DLD1 (cell line): ENCODE measurements at regions not wholly inside any gene's neighbourhood (a gene's known extent, or its start where the extent isn't known, plus 50 kb on each side); places are given as distances from the start of the nearest gene placed in this dataset.

Source experiments
- in situ Hi-C: cut with HindIII; loops from 2 replicates; pipeline ENCODE4 v1.10.0; 2017; ENCODE audit warnings: low sequenced_read_pairs

DNA sequence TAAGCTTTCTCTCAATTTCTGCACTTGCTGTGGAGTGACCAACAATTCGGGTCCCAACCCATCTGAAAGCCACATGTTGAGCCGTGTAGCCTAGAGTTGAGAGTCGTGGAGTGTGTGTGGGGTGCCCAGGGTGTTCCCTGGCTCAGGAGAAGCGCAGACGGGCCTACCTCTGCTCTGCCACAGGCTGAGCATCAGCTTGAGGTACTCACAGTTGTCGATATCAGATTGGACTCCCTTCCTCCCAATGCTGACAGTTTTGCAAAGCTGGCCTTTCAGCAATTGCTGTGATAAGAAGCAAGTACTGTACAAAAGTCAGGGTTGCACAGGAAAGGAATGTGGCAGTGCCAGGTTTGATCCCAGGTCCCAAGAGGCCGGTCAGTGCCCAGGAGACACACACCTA lies 133.4 kb upstream of the SPACA7 start:
- in situ Hi-C loops, result no loop called here

DNA sequence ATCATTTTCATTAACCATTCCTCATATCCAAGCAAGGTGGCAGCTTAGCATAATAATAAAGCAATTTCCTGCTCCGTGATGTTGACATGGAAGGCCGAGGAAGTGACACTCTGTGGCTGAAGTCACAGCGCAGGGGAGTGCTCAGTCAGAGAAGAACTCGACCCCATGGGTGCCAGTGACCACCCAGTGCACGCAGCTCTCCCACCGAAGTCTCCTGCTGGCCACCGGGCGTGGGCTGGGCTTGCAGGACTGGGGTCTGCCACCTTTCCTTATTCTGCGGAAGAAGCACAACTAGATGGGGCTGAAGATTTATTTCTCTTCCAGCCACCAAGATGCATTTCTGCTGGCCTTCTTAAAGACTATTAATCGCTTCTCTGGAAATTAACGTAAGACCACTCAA lies 132.1 kb upstream of the SPACA7 start:
- in situ Hi-C loops, result no loop called here

DNA sequence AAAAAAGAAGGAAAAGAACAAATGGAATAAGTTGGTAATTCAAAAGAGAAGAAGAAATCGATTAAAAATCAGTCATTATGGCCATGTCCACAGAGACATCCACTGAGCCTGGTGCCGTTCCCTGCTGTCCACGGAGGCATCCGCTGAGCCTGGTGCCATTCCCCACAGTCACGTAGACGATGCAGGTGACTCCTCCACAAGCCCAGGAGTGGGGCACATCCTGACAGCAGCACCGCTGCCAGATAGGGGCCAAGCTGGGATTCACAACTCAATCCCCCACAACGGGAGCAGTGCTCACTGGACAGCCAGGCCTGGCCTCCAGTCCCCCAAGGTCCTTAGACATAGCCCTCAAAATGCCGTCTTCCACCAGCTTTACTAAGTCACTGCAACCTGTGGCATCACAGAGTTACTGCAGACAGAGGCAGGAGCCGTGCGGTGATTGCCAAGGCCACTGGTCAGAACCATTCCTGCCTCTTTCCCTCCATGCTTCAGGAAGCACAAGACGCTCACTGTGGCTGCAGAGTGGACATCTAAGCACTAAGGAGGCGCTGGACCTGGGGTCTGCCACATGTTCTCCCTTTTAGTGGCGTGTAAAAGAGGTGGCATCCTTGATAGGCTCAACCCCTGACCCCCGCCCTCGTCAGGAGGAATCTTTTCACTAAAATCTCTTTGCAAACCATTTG lies 131.5 kb upstream of the SPACA7 start:
- in situ Hi-C loops, result no loop called here

DNA sequence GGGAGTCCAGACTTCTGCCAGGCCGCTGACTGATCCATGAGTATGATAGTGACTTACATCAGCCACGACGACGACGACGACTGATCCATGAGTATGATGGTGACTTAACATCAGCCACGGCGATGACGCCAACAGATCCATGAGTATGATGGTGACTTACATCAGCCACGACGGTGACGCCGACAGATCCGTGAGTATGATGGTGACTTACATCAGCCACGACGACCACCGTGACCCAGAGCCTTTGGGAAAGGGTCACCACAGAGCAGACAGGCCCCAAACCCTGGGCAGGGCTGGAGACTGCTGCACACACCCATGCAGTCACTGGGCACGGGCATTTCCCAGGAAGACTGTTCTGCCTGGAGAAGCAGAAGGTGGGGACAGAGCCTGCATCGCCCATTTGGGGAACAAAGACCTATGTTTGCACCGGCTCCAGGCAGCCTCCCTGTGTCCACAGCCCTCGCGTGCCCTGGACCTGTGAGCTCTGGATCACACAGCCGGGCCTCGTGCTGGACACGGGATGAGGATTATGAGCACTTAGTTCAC lies 130.9 kb upstream of the SPACA7 start:
- in situ Hi-C loops, result no loop called here

DNA sequence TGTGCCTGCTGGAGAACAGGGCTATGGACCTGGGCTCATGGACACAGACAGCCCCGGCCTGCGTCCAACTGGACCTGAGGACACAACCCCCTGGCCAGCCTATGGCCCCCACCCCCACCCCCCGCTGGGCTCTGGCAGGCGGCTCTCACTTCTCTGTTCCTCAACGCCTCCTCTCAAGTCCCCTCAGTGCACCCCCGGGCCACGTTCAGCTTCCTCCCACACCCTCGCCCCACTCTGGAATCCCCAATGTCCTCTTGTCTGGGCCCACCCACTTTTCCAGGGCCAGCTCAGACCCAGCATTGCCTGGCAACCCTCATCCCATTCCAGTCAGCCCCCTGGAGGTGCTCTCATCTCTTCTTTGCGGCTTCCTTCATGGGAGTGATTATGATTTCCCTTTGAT lies 130.2 kb upstream of the SPACA7 start:
- in situ Hi-C loops, result no loop called here

DNA sequence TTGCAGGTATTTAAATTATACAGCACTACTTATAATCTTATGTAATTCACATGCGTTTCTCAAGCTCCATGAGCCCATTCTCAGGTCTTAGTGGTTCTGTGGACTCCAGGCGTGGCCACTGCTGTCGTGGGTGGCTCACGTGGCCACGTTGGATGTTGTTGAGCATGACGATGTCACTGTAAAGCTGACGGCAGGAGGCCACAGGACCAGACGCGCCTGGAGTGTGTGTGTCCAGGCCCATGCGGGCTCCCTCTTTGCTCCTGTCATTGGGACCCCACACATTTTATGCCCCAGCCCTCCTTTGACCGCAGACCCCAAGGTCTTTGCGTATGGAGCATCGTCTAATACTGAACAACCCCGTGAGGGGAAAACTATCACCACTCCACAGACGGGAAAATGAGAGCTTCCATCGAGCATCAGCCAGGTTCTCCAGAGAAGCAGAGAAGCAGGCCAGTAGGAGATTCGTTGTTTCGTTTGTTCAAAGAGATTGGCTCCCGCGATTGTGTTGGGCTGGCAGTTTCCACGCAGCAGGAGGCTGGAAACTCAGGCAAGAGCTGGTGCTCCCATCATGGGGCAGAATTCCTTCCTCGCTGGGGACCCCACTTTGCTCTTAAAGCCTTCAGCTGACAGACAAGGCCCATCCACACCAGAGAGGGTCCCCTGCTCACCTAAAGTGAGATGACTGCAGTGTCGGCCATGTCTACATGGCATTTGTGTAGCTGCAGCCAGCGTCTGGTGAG lies 129.3 kb upstream of the SPACA7 start:
- in situ Hi-C loops, result no loop called here

DNA sequence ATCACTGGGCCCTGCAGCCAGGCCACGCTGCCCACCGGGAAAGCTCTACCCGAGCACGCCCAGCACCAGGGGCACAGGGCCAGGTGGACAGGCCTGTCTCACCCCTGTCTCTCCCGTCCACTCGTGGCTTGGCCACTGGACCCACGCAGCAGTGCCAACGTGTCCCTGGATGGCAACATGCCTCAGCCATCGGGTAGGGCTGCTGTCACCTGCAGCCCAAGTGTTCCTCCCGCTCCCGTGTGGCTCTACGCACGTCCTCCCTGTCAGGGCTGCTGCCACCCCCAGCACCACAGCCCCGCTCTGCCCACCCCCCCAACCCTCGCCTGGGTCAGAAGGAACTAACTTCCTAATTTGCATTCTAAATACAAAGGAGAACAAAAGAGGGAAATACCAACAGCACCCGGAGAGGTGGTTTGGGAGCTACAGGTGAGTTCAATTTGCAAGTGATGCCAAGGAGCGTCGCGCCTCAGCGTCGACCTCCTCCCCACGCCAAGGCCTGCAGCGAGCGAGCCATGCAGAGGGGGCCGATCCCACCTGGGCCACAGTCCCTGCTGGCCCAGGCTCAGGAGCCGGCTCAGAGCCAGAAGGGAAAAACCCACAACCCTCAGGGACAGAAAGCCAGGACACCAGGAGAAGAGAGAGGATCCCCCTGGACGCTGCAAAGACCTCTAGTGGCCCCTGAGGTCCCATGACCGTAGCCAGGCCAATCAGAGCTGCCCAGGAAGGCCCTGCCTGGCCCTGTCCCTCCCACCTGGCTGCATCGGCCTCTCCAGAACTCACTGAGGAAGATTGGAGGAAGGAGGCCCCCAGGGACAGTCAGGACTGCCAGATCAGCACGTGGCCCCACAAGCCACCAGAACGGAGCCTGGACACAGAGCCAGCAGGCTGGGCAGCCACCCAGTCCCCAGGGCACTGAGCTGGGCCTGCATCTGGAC lies 128.4 kb upstream of the SPACA7 start:
- in situ Hi-C loops, result no loop called here

DNA sequence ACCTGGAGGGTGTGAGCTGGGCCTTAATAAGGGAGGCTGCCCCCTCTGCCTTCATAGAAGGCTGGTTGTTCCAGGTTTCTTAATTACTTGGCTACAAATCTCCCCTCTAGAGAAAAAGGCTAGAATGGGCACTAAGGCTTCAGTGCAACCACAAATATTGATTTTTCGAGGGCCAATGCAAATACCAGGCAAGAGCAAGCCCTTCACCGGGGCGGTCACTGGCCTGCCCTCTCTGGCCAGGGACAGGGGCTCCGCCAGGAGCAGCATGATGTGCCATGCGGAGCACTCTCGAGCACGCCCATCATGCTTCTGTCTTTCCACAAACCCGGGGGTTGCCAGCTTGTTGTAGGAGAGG lies 127.8 kb upstream of the SPACA7 start:
- in situ Hi-C loops, result no loop called here

DNA sequence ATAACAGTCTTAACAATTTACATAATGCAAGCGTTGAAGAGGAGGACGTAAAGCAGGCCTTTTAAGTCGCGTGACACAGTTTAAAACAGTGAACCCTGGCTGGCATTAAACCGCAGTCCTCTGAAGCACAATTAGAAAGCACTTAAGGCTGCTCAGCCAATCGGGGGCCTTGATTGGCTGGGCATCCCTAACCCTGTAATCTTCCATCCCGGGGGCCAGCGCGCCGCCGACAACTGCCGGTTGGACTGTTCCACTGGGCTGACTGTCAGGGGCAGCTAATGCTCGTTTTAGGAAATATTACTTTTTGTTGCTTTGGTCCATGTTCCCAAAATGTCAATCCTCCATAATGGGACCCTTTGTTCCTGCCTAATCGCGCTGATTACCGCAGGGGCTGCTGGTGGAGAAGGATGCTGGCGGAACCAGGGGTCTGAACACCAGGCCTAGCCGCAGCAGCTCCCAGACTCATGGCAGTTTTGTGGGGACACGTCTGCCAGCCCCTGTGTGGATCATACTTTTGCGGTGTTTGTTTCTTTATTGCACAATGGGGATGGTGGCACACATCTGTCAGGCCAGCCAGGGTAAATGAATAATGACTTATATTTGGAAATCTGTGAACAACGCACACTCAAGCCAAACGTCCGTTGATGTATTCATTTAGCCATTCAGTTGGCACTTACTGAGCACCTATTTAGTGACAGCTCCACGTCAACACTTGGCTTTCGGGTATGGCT lies 127.1 kb upstream of the SPACA7 start:
- in situ Hi-C loops, result no loop called here

DNA sequence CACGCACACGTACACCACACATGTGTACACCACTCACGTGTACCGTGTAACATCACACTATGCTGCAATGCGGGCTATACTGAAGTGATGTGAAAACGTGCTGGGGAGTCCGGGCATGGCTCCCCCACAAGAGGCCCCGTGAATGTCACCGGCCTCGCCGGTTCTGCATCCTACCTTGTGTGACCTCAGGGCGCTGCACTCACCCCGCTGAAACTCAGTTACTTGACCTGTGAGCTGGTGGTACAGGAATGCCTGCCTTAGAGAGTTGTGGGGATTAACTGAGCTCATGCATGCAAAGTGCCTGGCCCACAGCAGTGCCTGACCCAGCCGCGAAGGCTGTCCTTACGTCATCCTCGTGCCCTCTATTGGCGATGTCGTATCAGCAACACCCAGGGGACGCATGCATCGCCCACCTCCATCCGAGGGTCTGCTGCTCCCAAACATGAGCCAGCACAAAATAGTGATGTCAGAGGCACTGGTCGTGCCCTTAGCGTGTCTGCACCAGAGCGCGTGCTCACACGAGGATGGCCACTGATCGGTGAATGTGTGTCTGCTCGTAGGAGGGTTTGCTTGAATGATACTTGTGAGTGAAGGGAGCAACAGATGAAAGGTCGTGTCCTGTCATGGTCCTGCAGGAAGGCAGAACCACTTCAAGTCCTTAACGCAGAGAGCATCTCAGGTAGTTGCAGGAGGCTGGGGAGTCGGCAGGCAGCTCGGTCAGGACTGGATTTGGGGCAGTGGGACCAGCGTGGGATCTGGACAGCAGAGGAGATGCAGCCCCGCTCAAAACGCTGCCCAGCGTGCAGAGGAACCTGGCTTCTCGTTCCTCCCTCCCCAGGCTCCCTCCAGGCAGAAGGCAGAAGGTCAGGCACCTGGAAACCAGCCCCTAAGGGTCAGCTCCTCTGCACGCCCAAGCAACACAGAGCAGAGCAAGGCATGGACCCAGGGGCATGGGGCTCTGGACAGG lies 126.2 kb upstream of the SPACA7 start:
- in situ Hi-C loops, result loop anchor here (10.0 kb wide), 1 partner anchor 75 kb away; no protein-coding TSS in a partner anchor

DNA sequence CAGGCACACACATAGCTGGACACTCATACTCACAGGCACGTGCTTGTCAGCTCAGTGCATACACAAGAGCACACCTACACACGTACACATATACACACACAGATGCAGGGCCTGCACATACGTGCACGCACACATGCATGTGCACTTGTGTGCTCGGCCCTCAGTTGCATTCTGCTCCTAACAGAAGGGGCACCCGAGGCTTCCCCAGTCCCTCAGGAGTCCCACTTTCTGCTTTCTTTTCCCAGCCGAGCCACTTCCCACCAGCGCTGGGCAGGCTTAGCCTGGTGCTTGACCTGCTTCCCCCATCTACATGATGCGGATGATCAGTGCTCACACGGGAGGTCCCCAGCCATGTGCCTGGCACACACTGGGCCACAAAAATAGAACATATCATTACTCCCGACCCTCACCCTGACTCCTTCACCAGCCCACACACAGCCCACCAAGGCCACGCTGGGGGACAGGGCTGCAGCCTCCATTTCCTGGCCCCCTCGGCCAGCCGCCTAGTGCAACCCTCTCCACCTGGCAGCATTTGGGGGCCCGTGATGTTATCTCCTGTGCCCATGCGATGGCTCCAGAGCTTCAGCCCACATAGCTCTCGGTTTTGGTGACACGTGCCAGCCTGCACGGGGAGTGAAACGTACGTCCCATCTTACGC lies 125.2 kb upstream of the SPACA7 start:
- in situ Hi-C loops, result loop anchor here (10.0 kb wide), 1 partner anchor 74 kb away; no protein-coding TSS in a partner anchor

DNA sequence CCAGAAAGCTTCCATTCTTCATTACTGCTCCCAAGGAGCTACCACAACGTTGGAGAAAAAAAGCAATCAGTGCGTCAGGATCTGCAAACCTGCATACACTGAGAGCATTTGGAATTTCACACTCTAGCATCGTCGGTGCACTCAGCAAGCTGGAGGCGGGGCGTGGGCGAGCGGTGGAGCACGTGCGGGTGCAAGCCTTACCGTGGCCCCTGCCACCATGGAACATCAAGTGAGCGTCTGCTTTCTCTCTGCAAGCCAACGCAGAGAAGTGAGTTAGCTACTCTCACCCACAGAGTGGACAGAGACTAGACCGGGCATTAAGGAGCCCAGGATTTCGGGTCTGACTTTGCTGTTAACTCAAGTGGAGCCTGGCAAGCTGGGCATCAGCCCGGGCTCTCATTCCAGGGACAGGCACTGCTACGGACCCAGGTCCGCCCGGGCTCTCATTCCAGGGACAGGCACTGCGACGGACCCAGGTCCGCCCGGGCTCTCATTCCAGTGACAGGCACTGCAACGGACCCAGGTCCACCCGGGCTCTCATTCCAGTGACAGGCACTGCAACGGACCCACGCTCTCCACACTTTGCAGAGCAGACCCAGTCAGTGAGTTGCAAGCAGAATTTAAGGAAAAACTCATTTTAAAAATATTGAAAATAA lies 124.1 kb upstream of the SPACA7 start:
- in situ Hi-C loops, result loop anchor here (10.0 kb wide), 1 partner anchor 73 kb away; no protein-coding TSS in a partner anchor

DNA sequence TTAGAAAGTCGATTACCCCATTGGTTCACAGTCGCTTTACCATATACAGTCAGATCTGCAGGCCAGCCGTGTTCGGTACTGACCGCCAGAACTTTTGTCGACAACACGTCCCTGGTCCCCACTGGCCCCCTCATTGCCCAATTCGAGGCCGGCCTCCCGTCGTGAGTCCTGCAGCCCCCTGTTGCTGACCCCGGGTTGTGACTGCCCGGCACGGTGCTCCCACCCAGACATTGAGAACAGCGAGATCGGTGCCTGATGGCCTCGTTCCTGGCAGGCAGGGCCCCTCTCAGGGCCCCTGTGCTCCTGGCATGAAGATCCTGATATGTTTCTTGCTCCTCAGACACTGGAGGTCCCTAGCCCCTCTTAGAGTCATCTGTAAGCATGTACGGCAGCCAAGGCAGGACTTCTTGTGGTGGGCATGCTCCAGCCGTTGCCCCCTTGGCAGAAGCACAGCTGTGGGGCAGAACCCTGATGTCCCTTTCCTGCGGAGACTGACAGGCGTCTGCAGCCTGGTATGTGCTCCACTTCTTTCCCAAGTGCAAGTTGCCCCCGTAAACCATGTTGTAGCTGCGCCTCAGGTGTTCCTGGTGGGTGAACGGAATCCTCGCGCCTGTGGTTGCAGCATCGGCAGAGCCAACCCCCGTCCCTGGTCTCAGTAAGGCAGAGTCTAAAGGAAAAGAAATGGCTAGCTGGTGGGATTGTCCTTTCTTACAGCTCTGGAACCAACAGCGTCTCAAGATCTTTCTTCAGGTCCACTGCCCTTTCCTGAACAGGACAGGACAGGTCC lies 123.2 kb upstream of the SPACA7 start:
- in situ Hi-C loops, result loop anchor here (10.0 kb wide), 1 partner anchor 72 kb away; no protein-coding TSS in a partner anchor

DNA sequence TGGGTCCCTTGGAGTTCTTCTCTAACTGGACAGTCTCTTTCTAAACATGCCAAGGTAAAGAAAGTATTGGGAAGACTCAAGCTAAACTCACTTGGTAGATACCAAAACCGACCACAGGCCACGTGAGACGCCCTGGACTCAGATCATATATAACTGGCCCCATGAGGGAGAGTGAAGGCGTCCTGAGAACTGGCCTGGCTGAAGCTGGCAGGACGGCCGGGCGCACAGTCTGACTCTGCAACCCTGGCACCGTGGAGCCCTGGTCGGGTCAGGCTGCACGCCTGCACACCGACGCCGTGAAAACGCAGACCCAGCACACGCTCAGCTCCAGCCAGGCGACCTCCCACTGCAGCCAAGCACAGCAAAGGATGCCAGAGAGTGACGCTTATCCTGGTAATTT lies 122.5 kb upstream of the SPACA7 start:
- in situ Hi-C loops, result loop anchor here (10.0 kb wide), 1 partner anchor 71 kb away; no protein-coding TSS in a partner anchor

DNA sequence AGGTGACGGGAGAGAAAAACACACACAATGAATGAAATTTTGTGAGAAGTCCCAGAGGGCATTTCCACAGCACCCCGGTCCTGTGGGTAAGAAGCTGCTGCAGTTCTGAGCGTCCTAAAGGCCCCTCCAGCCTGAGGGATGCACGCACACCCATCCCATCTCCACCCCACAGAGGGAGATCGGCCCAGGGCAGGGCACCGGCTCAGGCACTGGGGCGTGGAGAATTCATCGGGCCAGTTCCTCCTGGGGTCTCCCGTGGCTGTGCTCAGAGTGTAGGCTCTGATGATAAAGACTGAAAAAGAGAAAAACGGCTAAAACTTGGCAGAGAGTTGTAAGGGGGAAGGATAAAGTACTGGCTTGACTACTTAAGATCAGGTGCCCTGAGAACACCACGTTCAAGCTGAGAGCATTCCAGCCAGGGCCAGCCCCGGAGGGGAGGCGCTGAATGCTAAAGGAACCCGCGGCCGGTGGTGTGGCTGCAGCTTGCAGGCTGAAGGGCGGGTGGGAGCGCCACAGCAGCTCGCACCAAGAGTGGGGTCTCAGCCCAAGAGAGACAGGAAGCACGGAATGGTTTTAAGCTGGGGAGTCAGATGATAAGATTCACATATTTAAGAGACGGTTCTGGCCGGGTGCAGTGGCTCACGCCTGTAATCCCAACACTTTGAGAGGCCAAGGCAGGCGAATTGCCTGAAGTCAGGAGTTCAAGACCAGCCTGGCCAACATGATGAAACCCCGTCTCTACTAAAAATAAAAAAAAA lies 121.9 kb upstream of the SPACA7 start:
- in situ Hi-C loops, result loop anchor here (10.0 kb wide), 1 partner anchor 71 kb away; no protein-coding TSS in a partner anchor

DNA sequence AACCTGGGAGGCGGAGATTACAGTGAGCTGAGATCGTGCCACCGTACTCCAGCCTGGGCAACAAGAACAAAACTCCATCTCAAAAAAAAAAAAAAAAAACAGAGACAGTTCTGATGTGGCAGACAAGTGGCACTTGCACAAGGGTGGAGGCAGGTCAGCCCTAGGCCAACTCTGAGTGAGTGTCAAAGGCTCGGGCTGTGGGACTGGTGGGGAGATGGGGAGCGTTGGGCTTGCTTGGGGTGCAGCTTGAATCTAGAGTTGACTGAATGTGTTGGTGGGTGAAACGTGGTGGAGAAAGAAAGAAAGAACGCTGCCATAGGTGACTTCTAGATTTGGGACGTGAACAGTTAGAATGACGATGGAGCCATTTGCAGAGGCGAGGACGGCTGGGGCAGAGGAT lies 121.3 kb upstream of the SPACA7 start:
- in situ Hi-C loops, result loop anchor here (10.0 kb wide), 1 partner anchor 70 kb away; no protein-coding TSS in a partner anchor
